ENCODE measurements at regions not wholly inside any gene's neighbourhood (a gene's known extent, or its start where the extent isn't known, plus 50 kb on each side); places are given as distances from the start of the nearest gene placed in this dataset.

- no peaks in the 10 kb centered on the region for H3K36me3 ChIP-seq (ENCODE audit: insufficient read depth, low read length)
- H3K79me2 ChIP-seq (ENCODE audit: insufficient read depth, low read length) = no peaks in the 10 kb centered on the region
- H4K20me1 ChIP-seq (ENCODE audit: insufficient read depth, low read length) = no peaks in the 10 kb centered on the region
- H3K9ac ChIP-seq (ENCODE audit: low read length) = no peak overlapping the region
- H3K4me1 ChIP-seq (ENCODE audit: insufficient read depth, low read length, severe bottlenecking) = no peaks in the 10 kb centered on the region
- no peak for TF ChIP-seq CTCF (IDR thresholded peaks at IDR 0.05; ENCODE audit: low read length)
- TF ChIP-seq EZH2 (IDR thresholded peaks at IDR 0.05; ENCODE audit: borderline replicate concordance, low read length) = no peak
- H3K9me3 ChIP-seq (ENCODE audit: low read length) = no peaks in the 10 kb centered on the region
- no peak overlapping the region for H3K4me3 ChIP-seq (ENCODE audit: low read depth, low read length, poor library complexity, severe bottlenecking)
- no peak overlapping the region for H3K27ac ChIP-seq (ENCODE audit: low read depth, low read length, poor library complexity, severe bottlenecking)
- H3K9me2 ChIP-seq (ENCODE audit: low read depth, low read length) = no peaks in the 10 kb centered on the region
- H3K4me2 ChIP-seq (ENCODE audit: low read length) = no peak overlapping the region
- H2AFZ ChIP-seq (ENCODE audit: low read length) = no peak overlapping the region
- H3F3A ChIP-seq (ENCODE audit: insufficient read depth, low read length) = no peaks in the 10 kb centered on the region
- H3K27me3 ChIP-seq (ENCODE audit: insufficient read depth, low read length) = no peaks in the 10 kb centered on the region
Measured at GRCh38 chr9:86718388-86719049, 228.8 kb downstream of the GAS1 start.

- Histone ChIP-seq H4K20me1 (ENCODE audit: insufficient read depth, low read length) (no peaks in the 10 kb centered on the region), H3K9me2 (ENCODE audit: low read depth, low read length) (no peaks in the 10 kb centered on the region), H3F3A (ENCODE audit: insufficient read depth, low read length) (no peaks in the 10 kb centered on the region), H3K4me1 (ENCODE audit: insufficient read depth, low read length, severe bottlenecking) (no peaks in the 10 kb centered on the region), H3K9ac (ENCODE audit: low read length) (no peak overlapping the region), H3K9me3 (ENCODE audit: low read length) (no peaks in the 10 kb centered on the region), H3K4me2 (ENCODE audit: low read length) (no peak overlapping the region), H3K27me3 (ENCODE audit: insufficient read depth, low read length) (no peaks in the 10 kb centered on the region), H3K27ac (ENCODE audit: low read depth, low read length, poor library complexity, severe bottlenecking) (no peak overlapping the region), H3K79me2 (ENCODE audit: insufficient read depth, low read length) (no peaks in the 10 kb centered on the region), H2AFZ (ENCODE audit: low read length) (no peak overlapping the region), H3K4me3 (ENCODE audit: low read depth, low read length, poor library complexity, severe bottlenecking) (no peak overlapping the region), H3K36me3 (ENCODE audit: insufficient read depth, low read length) (no peaks in the 10 kb centered on the region)
- TF ChIP-seq CTCF (IDR thresholded peaks at IDR 0.05; ENCODE audit: low read length) (no peak), EZH2 (IDR thresholded peaks at IDR 0.05; ENCODE audit: borderline replicate concordance, low read length) (no peak)
Measured at GRCh38 chr9:86716326-86716922, 230.9 kb downstream of the GAS1 start.

- H3K36me3 ChIP-seq (ENCODE audit: insufficient read depth, low read length) = no peaks in the 10 kb centered on the region
- TF ChIP-seq EZH2 (IDR thresholded peaks at IDR 0.05; ENCODE audit: borderline replicate concordance, low read length) (no peak), CTCF (IDR thresholded peaks at IDR 0.05; ENCODE audit: low read length) (no peak)
- H3K79me2 ChIP-seq (ENCODE audit: insufficient read depth, low read length) = no peaks in the 10 kb centered on the region
- no peak overlapping the region for H3K4me2 ChIP-seq (ENCODE audit: low read length)
- H3K4me3 ChIP-seq (ENCODE audit: low read depth, low read length, poor library complexity, severe bottlenecking) = no peak overlapping the region
- no peaks in the 10 kb centered on the region for H4K20me1 ChIP-seq (ENCODE audit: insufficient read depth, low read length)
- H3K9me2 ChIP-seq (ENCODE audit: low read depth, low read length) = no peaks in the 10 kb centered on the region
- H3F3A ChIP-seq (ENCODE audit: insufficient read depth, low read length) = no peaks in the 10 kb centered on the region
- no peaks in the 10 kb centered on the region for H3K27me3 ChIP-seq (ENCODE audit: insufficient read depth, low read length)
- H2AFZ ChIP-seq (ENCODE audit: low read length) = no peak overlapping the region
- no peaks in the 10 kb centered on the region for H3K4me1 ChIP-seq (ENCODE audit: insufficient read depth, low read length, severe bottlenecking)
- H3K9me3 ChIP-seq (ENCODE audit: low read length) = no peaks in the 10 kb centered on the region
- no peak overlapping the region for H3K27ac ChIP-seq (ENCODE audit: low read depth, low read length, poor library complexity, severe bottlenecking)
- H3K9ac ChIP-seq (ENCODE audit: low read length) = no peak overlapping the region
Measured at GRCh38 chr9:86714999-86715398, 232.3 kb downstream of the GAS1 start.

Data from OCI-LY1 (cell line).